ENCODE measurements at regions not wholly inside any gene's neighbourhood (a gene's known extent, or its start where the extent isn't known, plus 50 kb on each side); places are given as distances from the start of the nearest gene placed in this dataset.

DNA sequence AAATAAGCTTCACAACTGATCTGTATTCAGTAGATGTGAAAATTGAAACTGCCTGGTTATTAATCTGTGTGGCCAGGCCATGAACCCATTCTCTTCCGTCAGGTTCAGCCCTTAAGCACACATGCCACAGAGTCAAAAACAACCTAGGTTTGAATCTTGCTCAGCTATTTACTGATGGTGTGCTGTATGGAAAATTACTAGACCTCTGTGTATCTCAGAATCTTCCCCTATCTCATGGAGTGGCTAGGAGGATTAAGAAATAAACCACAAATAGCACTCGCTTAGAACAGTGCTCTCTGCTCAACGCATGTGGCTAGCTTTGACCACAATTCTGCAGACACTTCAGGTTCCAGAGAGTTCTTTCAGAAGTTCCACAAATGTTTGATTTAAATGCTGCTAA is 240.7 kb upstream of the PLEKHG7 start:
- DNase-seq, result peak; percentile 17

DNA sequence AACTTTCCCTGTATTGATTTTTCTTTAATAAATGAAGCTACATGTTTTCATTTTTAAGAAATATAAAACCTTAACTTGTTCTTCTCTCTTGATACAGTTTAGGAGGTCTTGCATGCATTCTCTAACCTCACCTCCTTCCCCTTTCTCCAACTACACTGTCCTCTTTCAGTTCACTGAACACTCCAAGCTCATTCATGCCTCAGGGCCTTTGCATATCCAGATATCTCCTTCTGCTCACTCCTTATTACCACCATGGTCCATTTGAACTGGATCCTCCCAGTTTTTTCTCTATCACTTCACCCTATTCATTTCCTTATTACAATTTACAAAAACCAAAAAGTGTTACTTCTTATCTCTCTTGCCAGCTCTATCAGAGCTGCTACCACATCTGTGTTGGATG is 242.9 kb upstream of the PLEKHG7 start:
- DNase-seq, result no peak

DNA sequence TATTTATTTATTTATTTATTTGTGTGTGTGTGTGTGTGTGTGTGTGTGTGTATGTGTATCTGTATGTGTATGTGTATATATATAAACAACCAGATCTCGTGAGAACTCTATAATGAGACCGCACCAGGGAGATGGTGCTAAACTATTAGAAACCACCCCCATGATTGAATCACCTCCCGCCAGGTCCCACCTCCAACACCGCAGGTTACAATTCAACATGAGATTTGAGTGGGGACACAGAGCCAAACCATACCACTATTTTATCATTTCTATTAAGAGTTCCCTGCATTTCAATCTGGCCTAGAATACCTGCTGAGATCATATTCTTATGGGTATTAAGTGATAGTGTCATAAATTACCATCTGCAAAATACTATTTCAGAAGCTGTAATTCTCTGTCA is 243.8 kb upstream of the PLEKHG7 start:
- no peak for DNase-seq

DNA sequence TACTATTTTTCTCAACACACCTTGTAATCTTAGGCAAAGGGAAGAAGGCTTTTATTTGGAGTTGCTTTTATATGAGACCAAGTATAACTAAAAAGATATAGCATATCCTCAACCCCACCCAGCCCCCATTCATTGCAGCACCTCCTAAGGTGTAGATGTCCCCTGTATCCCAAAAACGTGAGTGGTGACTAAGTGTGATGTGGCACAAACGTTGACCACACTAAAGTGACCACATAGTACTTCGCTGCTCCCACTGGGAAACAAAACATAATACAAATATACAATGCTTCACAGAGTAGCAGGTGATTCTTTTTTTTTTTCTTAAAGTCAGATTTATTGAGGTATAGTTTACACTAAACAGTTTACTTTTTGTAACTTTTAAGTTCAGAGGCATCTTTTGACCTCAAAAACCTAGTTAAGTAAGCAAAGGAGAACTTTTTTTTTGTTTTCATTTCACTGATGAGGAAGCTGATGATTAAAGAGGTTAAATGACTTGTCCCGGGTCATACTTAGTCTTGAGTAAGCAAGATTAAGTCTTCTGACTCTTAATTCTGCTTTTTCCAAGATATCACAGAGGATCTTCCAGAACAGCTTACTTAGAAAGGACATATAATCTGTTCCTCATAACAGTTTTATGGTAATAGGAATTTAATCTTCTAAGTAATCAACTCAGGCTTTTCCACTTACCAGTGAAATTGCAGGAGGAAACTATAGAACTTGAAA is 245.2 kb upstream of the PLEKHG7 start:
- no peak for DNase-seq

DNA sequence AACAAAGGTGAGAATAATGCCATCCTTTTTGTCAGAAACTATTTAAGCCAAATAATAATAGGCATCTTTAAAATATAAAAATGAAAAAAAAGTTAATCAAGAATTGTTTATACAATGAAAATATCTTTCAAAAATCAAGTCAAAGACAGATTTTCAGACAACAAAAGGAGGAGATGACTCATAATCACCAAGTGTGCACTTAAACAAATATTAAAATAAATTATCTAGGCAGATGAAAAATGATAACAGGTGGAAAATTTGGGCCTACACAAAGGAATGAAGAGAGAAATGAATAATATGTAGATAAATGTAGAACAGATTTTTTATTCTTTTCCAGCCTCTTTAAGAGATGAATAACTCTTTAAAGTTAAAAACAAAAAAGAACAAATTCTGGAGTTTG is 250.0 kb upstream of the PLEKHG7 start:
- DNase-seq, result no peak

DNA sequence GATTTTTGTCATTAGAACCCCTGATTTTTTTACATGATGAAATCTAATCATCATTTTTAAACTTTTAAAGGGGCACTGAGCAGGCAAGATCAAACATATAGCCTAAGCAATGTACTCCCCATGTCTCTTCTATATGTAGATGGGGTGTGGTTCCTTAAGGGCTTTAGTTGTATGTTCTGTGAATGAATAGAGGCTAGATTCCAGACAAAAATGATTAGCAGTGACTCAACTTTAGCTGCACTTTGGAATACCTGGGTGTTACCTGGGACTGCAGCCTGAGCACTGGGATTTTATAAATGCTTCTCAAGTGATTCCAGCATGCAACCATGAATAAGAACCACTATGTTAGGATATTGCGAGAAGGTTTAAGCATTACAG is 256.7 kb upstream of the PLEKHG7 start:
- no peak for DNase-seq

DNA sequence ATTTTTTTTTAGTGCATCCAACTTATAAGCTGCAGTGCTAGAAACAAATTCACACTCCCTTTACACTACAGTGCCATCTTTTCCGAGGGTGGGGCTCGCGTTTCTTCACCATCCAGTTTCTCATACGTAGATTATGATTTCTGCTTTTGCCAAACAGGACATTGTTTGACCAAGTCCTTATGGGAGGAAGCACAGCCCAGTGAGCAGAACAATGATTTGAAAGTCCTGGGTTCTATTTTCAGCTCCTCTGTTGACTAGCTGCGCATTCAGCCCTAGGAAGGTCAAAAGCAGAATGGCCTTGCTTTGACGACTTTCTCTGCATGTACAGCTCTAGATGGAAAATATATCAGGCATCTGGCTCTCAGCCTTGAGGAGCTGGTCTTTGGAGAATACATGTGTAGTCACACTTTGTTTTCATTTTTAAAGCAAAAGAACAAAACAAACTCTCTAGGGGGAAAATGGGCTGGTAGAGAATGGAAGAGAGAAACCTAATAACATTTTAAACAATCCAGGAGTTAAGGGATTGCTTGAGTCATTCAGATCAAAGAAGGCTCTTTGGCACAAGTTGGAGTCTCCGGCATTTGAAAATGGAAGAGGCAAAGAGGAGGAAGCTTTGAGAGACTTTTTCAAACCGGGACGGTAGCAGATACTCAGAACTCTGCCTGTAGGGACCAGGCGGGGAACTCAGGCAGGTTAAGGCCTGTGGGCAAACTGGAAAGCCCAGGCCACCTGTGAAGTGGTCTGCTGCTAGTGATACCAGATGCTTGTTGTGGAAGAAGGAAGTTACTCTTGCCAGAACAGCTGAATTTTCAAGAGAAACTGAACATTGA is 257.3 kb upstream of the PLEKHG7 start:
- no peak for DNase-seq

DNA sequence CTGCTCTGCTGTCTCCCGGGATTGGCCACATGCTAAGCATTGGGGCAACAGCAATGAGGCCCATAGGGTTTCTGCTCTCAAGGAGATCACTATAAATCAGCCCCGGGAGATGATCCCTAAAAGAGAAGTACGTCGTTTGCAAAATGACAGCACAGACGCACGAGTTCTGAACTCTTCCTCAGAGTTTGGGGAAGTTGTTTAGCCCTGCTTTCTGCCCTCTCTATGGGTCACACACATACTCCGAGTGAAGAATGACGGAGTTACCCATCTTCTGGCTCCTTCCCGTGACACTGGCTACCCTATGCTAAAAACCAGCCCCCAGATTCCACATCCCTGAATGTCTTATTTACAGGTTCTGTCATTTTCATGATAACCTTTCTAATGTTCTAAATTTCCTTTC is 258.0 kb upstream of the PLEKHG7 start:
- no peak for DNase-seq

DNA sequence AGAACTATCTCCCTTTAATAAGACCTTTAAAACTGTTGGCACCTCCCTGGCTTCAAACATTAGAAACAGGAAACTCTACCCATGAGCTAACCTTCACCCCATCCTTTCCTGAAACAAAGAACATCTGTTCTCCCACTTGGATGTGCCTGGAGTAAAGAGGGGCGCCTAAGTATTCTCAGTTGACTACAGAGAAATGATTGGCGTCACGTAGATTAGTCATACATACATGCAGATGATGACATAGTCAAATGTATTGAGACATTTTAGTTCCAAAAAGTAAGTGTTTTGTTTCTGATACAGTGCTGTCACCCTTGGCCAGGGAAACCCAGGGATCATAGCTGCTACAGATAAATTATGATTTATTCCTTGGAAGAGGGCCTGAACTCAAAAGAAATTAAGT is 260.0 kb upstream of the PLEKHG7 start:
- no peak for DNase-seq

DNA sequence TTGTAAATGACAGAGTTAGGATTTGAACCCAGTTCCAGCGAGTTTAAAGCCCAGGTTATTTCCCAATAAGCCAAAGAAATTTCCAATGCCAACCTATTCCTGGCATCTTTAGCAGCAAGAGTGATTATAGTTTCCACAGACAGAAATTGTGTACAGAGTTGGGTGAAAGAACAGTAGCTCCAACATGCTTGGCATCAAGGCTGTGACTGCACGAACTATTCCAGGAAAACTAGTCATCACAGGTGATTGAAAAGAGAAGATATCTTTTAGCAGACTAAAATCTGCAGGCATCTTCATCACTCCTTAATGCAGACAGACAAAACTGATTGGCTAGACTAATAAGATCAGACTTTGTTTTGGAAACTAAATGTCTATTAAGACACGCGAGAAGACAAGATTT is 262.7 kb upstream of the PLEKHG7 start:
- no peak for DNase-seq

DNA sequence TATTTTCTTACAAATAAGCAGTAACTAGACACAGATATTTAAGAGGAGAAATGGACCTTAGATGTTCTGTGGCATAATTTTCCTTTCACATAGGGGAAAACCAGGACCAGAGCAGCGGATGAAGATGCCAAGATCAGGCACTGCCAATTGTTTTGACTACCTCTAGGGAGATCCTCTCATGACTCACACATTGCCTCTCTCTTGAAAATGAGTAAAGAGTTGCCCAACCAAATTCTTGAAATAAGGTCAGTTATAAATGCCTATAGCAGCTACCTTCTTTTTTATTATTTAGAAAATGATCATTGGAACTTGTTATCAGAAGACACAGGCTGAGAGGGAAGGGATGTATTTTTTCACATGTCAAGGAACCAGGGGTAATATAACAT is 263.4 kb upstream of the PLEKHG7 start:
- no peak for DNase-seq

DNA sequence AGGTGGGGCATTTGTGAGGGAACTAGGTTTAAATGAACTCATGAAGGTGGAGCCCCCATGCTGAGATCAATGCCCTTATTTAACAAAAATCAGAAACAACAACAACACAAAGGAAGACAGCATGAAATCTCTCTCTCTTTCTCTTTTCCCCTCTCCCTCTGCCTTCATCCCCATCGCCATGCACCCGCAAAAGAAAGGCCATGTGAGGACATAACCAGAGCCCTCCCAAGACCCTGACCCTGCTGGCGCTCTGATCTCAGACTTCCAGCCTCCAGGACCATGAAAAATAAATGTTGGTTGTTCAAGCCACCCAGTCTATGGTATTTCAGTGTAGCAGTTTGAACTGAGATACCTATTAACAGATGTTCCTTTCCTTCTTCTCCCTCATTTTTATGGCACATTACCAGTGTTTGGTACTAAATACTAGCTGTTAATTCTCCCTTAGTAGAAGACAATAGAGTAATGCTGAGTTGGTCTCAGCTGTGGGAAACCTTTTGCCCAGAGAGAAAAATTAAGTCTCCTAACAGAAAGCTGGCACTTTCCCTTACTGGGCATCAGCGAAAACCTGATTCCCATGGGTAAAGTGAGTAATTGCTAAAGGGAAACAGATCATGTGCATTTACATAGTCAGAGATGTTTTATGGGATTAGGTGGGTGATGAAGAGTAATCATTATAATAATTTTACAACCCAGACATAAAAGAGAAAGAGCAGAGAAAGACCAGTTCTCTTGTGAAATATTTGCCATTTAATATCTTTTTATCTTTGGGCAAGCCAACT is 264.0 kb upstream of the PLEKHG7 start:
- no peak for DNase-seq

DNA sequence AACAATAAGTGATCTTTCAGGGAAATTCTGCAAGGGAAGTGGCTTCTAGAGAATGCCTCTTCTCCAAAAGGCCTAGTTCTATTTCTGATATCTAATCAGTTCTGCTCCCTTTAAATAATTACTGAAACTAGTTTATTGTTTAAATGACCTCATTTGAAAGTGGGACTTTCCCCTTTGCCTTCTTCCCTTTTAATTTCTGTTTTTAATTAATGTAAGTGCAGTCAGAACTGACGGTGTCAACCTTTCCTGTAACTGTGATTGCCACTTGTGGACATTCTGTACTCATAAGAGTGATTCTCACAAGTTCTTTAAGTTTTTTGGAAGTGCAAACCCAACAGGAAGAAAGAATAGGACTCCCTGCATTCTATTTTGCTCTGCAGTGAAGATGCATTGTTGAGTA is 265.3 kb upstream of the PLEKHG7 start:
- DNase-seq, result no peak

DNA sequence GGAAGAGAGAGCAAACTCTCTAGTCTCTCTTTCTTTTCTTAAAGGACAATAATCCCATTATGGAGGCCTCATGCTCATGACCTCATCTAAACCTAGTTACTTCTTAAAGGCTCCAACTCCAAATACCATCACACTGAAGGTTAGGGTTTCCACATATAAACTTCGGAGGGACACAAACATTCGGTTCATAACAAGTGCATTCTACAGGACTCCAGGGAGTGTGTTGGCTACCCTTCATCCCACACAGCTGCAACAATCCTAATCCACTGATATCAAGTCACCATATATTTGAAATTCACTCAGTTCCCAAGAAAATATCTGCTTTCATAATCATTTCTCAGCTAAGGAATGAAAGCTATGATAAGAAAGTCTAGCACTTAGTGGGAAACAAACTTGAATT is 265.9 kb upstream of the PLEKHG7 start:
- DNase-seq, result no peak

DNA sequence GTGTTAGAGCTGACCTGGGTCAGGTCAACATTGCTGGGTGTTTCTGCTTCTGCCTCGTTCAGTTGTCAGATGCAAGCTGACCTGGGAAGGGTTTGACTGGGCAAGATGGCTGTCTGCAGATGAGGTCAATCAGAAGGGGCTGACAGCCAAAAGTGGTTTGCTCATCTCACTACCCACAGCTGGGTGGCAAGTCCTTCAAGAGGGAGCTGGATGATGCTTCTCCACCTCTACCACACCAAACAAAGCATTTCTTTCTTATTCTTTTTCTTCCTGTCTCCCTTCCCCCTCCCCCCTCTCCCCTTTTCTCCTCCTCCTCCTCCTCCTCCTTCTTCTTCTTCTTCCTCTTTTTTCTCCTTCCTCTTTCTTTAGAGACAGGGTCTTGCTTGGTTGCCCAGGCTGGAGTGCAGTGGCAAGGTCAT is 268.2 kb upstream of the PLEKHG7 start:
- DNase-seq, result no peak

DNA sequence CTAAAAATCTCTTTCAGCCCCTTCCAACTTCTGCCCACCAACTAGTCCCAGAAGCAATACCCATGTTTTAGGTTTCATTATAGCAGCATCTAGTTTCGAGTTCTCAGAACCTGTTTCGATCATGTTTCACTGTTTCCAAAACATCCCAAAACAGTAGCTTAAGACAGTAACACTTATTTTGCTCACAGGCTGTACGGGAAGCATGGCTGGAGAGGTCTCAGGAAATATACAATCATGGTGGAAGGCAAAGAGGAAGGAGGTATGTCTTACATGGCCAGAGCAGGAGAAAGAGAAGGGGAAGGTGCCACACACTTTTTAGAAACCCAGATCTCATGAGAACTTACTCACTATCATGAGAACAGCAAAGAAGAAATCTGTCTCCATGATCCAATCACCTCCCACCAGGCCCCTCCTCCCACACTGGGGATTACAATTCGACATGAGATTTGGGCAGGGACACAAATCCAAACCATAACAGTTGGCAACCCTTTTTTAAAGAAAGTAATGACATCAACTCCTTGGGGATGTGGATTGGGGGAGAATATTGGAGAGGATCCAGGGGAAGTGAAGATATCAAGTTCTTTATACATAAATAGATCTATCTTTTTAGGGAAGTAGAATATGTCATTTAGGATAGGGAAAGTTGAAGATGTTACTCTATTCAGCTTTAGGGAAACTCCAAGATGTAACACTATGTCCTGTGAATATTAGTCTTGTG is 269.9 kb upstream of the PLEKHG7 start:
- DNase-seq, result no peak

DNA sequence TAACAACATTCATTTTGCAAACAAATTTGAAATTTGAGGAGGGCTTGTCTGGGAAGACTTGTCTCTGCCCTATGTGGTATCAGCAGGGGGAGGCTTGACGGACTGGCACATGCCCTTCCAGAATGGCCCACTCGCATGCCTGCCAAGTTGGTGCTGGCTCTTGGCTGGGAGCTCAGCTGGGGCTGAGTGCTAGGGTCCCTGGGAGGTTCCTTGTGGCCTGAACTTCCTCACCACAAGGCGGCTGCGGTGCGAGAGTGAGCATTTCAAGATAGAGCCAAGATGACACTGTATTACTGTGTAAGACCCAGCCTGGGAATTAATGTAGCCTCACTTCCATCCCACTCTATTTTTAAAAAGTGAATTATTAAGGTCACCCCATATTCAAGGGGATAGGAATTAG is 271.6 kb upstream of the PLEKHG7 start:
- peak; percentile 21 for DNase-seq

DNA sequence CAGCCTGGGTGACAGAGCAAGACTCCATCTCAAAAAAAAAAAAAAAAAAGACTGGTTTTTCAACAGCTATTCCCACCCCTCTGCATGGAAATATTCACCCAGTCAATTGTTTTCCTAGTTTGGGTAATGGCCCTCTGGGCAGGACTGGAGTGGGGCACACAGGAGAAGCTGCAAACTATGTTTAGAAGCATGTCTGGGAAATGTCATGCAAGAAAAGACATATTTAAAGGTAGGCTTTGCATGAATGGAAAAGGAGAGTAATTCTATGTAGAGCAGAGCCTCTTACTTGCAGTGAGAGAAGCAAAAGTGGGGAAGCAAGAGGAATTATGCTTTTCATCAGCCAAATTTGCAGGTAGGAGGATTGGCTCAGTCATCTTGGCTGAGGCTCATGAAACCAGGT is 276.5 kb upstream of the PLEKHG7 start:
- DNase-seq, result no peak

DNA sequence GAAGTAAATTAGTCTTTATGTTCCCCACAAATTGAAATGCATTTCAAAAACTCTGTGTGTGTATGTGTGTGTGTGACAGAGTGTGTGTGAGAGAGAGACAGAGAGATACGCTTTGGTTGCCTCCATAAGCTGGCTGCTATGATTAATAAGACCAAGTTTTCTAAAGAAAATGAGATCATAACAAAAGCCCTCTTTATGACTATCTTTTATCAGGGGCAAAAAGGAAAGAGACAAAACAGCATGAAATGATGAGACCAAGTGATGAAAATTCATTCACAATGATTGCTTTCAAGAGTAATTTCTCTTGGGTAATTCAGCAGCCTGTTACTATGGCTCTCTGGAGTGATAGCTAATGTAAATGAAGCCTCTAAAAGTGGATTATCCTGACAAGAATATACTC is 277.6 kb upstream of the PLEKHG7 start:
- DNase-seq, result no peak

DNA sequence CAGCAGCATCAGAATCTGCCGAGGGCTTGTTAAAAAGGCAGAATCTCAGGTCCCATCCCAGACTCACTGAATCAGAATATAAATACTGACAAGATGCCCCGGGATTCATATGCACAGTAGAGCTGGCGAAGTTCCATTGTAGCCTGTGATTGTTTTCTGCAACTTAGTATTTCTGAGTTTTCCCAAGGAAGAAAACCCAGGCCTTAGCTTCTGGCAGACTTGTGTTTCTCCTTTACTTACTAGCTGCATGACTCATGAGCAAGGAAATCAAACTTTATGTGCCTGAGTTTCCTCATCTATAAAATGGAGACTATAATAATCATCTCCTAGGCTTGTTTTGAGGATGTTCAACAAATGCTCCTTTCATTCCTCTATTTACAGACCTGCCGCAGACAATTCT is 278.5 kb upstream of the PLEKHG7 start:
- no peak for DNase-seq

DNA sequence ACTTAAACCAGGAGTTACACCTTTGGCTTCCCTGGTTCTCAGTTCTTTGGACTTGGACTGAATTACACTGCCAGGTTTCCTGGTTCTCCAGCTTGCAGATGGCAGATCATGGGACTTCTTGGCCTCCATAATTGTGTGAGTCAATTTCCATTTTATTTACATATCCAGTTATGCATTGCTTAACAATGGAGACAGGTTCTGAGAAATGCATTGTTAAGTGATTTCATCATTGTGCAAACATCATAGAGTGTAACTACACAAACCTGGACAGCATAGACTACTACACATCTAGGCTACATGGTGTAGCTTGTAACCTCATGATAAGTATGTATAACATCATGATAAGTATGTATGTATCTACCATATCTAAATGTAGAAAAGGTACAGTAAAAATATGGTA is 276.1 kb upstream of the BTG1 start:
- DNase-seq, result no peak

DNA sequence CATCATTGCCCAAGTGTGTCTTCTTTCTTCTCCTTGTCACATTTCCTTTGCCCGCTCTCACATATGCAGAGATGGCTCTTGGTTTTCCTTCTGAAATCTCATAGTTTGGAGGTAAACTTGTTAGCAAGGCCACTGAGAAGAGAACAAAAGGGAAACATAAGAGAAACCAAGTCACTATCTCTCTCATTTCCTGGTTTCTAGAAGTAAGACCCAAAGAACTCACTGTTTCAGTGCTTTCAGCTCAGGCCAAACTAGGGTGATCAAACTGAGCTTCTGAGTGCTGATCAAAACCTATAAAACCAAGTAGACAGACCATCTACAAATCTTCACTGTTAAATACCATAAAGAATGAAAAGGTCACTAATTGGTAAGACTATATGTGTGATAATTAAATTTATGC is 275.4 kb upstream of the BTG1 start:
- DNase-seq, result no peak

DNA sequence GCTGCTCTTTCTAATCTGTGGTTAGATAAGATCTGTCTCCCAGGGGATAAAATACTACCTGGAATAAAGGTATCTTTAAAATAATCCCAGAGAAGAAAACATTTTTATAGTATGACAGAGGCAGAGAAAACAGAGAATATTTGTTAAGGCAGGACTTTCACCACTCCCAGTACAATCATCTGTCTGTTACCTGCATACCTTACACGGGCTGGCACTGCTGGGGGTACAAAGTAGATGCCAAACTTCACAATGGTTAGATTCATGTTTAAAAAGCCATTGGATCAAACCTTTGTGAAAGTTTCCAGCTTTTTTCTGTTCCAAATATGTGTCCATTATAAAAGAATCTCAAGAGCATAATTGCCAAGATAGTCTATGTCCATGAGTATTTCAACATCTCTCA is 273.6 kb upstream of the BTG1 start:
- no peak for DNase-seq

All from hematopoietic multipotent progenitor cell treated with erythropoietin and hydrocortisone succinate and interleukin-3 and kit ligand, for 8 days (in vitro differentiated cells).